ENCODE measurements at regions not wholly inside any gene's neighbourhood (a gene's known extent, or its start where the extent isn't known, plus 50 kb on each side); places are given as distances from the start of the nearest gene placed in this dataset.

GRCh38 chr3:73866846-73867245 is 242.1 kb upstream of the PDZRN3 start:
- TF ChIP-seq MYC (IDR thresholded peaks at IDR 0.05; ENCODE audit: insufficient read depth, insufficient read length, insufficient replicate concordance, low read length, severe bottlenecking): no peak
- no peak for TF ChIP-seq RAD21 (IDR thresholded peaks at IDR 0.05; ENCODE audit: insufficient read depth, low read depth, low read length)
- TF ChIP-seq RELA (IDR thresholded peaks at IDR 0.05; ENCODE audit: borderline replicate concordance, partially characterized antibody): no peak
- no peak for TF ChIP-seq USF2 (IDR thresholded peaks at IDR 0.05; ENCODE audit: borderline replicate concordance, low read depth, low read length)
- no peak for TF ChIP-seq ZNF592 (IDR thresholded peaks at IDR 0.05)
- no peak for TF ChIP-seq NFYB (IDR thresholded peaks at IDR 0.05; ENCODE audit: insufficient read depth, low read depth, low read length)
- no peak for TF ChIP-seq NBN (IDR thresholded peaks at IDR 0.05)
- TF ChIP-seq FOXM1 (IDR thresholded peaks at IDR 0.05; ENCODE audit: low read depth, low read length): no peak
- no peak for TF ChIP-seq POLR2AphosphoS2 (IDR thresholded peaks at IDR 0.05; ENCODE audit: low read depth, low read length)
- TF ChIP-seq RFX5 (IDR thresholded peaks at IDR 0.05; ENCODE audit: low read depth, low read length): no peak
- TF ChIP-seq ESRRA (IDR thresholded peaks at IDR 0.05; ENCODE audit: low read length): no peak
- TF ChIP-seq RBBP5 (conservative IDR thresholded peaks at IDR 0.05): no peak
- TF ChIP-seq SMAD1 (IDR thresholded peaks at IDR 0.05; ENCODE audit: low read depth, partially characterized antibody): no peak
- no peak for TF ChIP-seq ATF2 (IDR thresholded peaks at IDR 0.05; ENCODE audit: low read length)
- in situ Hi-C loops (cut with MboI) (no loop called here), intact Hi-C loops (cut with micrococcal nuclease; ENCODE audit: unreplicated experiment) (no loop called here)
- Histone ChIP-seq H3K36me3 (ENCODE audit: control insufficient read depth in 2 of 2, insufficient read depth in 2 of 2, low read length in 1 of 2) (no peaks in the 10 kb centered on the region), H3K4me1 (ENCODE audit: control insufficient read depth, insufficient read depth, low read length) (no peaks in the 10 kb centered on the region), H3K4me2 (ENCODE audit: control insufficient read depth, insufficient read depth) (no peak overlapping the region), H3K4me3 (no peak overlapping the region), H3K9ac (ENCODE audit: control insufficient read depth, insufficient read depth, low read length) (no peak overlapping the region), H3K79me2 (ENCODE audit: control insufficient read depth, insufficient read depth, low read length) (no peaks in the 10 kb centered on the region), H3K27ac (ENCODE audit: control insufficient read depth, insufficient read depth) (no peak overlapping the region), H4K20me1 (ENCODE audit: control insufficient read depth, insufficient read depth) (no peaks in the 10 kb centered on the region), H3K9me3 (replicated peaks; ENCODE audit: control insufficient read depth, insufficient read depth, low read length) (no peaks in the 10 kb centered on the region), H2AFZ (ENCODE audit: control insufficient read depth, low read depth, low read length) (no peak overlapping the region), H3K27me3 (replicated peaks in 1 of 2; ENCODE audit: control insufficient read depth in 2 of 2, insufficient read depth in 2 of 2, low read length in 1 of 2) (no peaks in the 10 kb centered on the region)
- RAD21 ChIA-PET (ENCODE audit: unreplicated experiment): no interaction called here
- no peak for DNase-seq (ENCODE audit: low read depth, low spot score)
- 50% methylated on average over 2 of the region's 2 CpGs for WGBS (ENCODE audit: insufficient coverage, insufficient replicate concordance, low lambda C conversion rate, missing lambda C conversion rate)
- POLR2A ChIA-PET: no interaction called here
- SMC1A ChIA-PET (ENCODE audit: uncharacterized antibody, unreplicated experiment): no interaction called here
- CTCF ChIA-PET: interaction anchor here (1.0 kb wide), 1 partner anchor 18 kb away, joined by 4 read pairs; no protein-coding TSS in a partner anchor
- BruUV-seq (replicated peaks): no TSS peak
- FAIRE-seq: no peak
- no peak for ATAC-seq

Measured in GM12878 (cell line).